ENCODE measurements at regions not wholly inside any gene's neighbourhood (a gene's known extent, or its start where the extent isn't known, plus 50 kb on each side); places are given as distances from the start of the nearest gene placed in this dataset.

GRCh38 chr9:120186276-120186675 is 393.7 kb downstream of the CDK5RAP2 start:
- BruUV-seq (replicated peaks), result no TSS peak
- H3K9me3 ChIP-seq (ENCODE audit: control insufficient read depth, insufficient read depth, low read depth, low read length), result no peaks in the 10 kb centered on the region
- ATAC-seq (no peak), DNase-seq (ENCODE audit: low read depth, low spot score) (no peak)
- H3K4me3 ChIP-seq (ENCODE audit: low read depth in 2 of 2, low read length in 2 of 2), result no peak overlapping the region
- no peaks in the 10 kb centered on the region for H3K27me3 ChIP-seq (ENCODE audit: control insufficient read depth, insufficient read depth, low read length)
- no peaks in the 10 kb centered on the region for H3K4me1 ChIP-seq (ENCODE audit: control insufficient read depth, insufficient read depth, low read length)
- TF ChIP-seq SIN3A (IDR thresholded peaks at IDR 0.05; ENCODE audit: borderline replicate concordance, insufficient read depth, low read depth, low read length) (no peak), CTCF (IDR thresholded peaks at IDR 0.05) (no peak), TCF7L2 (IDR thresholded peaks at IDR 0.05; ENCODE audit: low read depth, low read length) (no peak)
- POLR2A ChIA-PET, result no interaction called here
- in situ Hi-C loops (cut with HindIII; ENCODE audit: low pct_unique_long_range_greater_than_20kb, low sequenced_read_pairs) (no loop called here), intact Hi-C loops (cut with micrococcal nuclease; ENCODE audit: unreplicated experiment) (no loop called here)
- no peak overlapping the region for H3K27ac ChIP-seq (ENCODE audit: low read length)
- no peaks in the 10 kb centered on the region for H3K36me3 ChIP-seq (ENCODE audit: control insufficient read depth, insufficient read depth, low read length)
- CTCF ChIA-PET, result no interaction called here

GRCh38 chr9:120184266-120184665 is 395.7 kb downstream of the CDK5RAP2 start:
- no peak for TF ChIP-seq TCF7L2 (IDR thresholded peaks at IDR 0.05; ENCODE audit: low read depth, low read length)
- TF ChIP-seq REST (IDR thresholded peaks at IDR 0.05; ENCODE audit: insufficient read depth in 1 of 2, low read depth in 2 of 2, low read length in 1 of 2), result no peak
- TF ChIP-seq POLR2AphosphoS5 (IDR thresholded peaks at IDR 0.05; ENCODE audit: low read depth, low read length), result no peak
- TF ChIP-seq CTCF (IDR thresholded peaks at IDR 0.05), result no peak
- no peak for TF ChIP-seq SIN3A (IDR thresholded peaks at IDR 0.05; ENCODE audit: borderline replicate concordance, insufficient read depth, low read depth, low read length)
- H3K9me3 ChIP-seq (ENCODE audit: control insufficient read depth, insufficient read depth, low read depth, low read length), result no peaks in the 10 kb centered on the region
- no peaks in the 10 kb centered on the region for H3K27me3 ChIP-seq (ENCODE audit: control insufficient read depth, insufficient read depth, low read length)
- ATAC-seq (no peak), DNase-seq (ENCODE audit: low read depth, low spot score) (no peak)
- intact Hi-C loops (cut with micrococcal nuclease; ENCODE audit: unreplicated experiment), result no loop called here
- no peak overlapping the region for H3K27ac ChIP-seq (ENCODE audit: low read length)
- CTCF ChIA-PET, result no interaction called here
- BruUV-seq (replicated peaks), result no TSS peak
- POLR2A ChIA-PET, result no interaction called here
- no peaks in the 10 kb centered on the region for H3K4me1 ChIP-seq (ENCODE audit: control insufficient read depth, insufficient read depth, low read length)
- in situ Hi-C loops (cut with HindIII; ENCODE audit: low pct_unique_long_range_greater_than_20kb, low sequenced_read_pairs), result no loop called here
- no peaks in the 10 kb centered on the region for H3K36me3 ChIP-seq (ENCODE audit: control insufficient read depth, insufficient read depth, low read length)
- H3K4me3 ChIP-seq (ENCODE audit: low read depth in 2 of 2, low read length in 2 of 2), result no peak overlapping the region

- BruUV-seq (replicated peaks), result no TSS peak
- in situ Hi-C loops (cut with HindIII; ENCODE audit: low pct_unique_long_range_greater_than_20kb, low sequenced_read_pairs), result no loop called here
- H3K27ac ChIP-seq (ENCODE audit: low read length), result no peak overlapping the region
- no peaks in the 10 kb centered on the region for H3K27me3 ChIP-seq (ENCODE audit: control insufficient read depth, insufficient read depth, low read length)
- ATAC-seq, result no peak
- no peaks in the 10 kb centered on the region for H3K9me3 ChIP-seq (ENCODE audit: control insufficient read depth, insufficient read depth, low read depth, low read length)
- no peak for DNase-seq (ENCODE audit: low read depth, low spot score)
- H3K4me3 ChIP-seq (ENCODE audit: low read depth in 2 of 2, low read length in 2 of 2), result no peak overlapping the region
- intact Hi-C loops (cut with micrococcal nuclease; ENCODE audit: unreplicated experiment), result no loop called here
- ChIA-PET POLR2A (no interaction called here), CTCF (no interaction called here)
- H3K36me3 ChIP-seq (ENCODE audit: control insufficient read depth, insufficient read depth, low read length), result no peaks in the 10 kb centered on the region
- no peaks in the 10 kb centered on the region for H3K4me1 ChIP-seq (ENCODE audit: control insufficient read depth, insufficient read depth, low read length)
- no peak for TF ChIP-seq TCF7L2 (IDR thresholded peaks at IDR 0.05; ENCODE audit: low read depth, low read length)
- no peak for TF ChIP-seq CTCF (IDR thresholded peaks at IDR 0.05)
- no peak for TF ChIP-seq SIN3A (IDR thresholded peaks at IDR 0.05; ENCODE audit: borderline replicate concordance, insufficient read depth, low read depth, low read length)
- TF ChIP-seq REST (IDR thresholded peaks at IDR 0.05; ENCODE audit: insufficient read depth in 1 of 2, low read depth in 2 of 2, low read length in 1 of 2), result no peak
- TF ChIP-seq POLR2AphosphoS5 (IDR thresholded peaks at IDR 0.05; ENCODE audit: low read depth, low read length), result no peak
Observed at GRCh38 chr9:120183615-120184014, 396.4 kb downstream of the CDK5RAP2 start.
